Astrocyte of the spinal cord (primary cell): ENCODE measurements at regions not wholly inside any gene's neighbourhood (a gene's known extent, or its start where the extent isn't known, plus 50 kb on each side); places are given as distances from the start of the nearest gene placed in this dataset.
"Not testable (repeated sequence)": the region's sequence is repeated elsewhere in the genome, so short reads cannot be mapped to it uniquely, and the experiment has no call there.

Experiments used
- DNase-seq: peaks from one replicate; pipeline ENCODE4 v3.0.0; 2011; ENCODE audit warnings: low read depth, low spot score
- H3K4me3 ChIP-seq: 2 replicates; pipeline ENCODE4 v1.5.1; 2011; ENCODE audit warnings: low read depth, mild to moderate bottlenecking, low read length, moderate library complexity
- in situ Hi-C: cut with HindIII; loops from 2 replicates; pipeline ENCODE4 v1.10.0; 2017; ENCODE audit warnings: low sequenced_read_pairs
- TF ChIP-seq, protein P1 (sequence below): IDR thresholded peaks from 2 replicates; pipeline ENCODE4 v1.5.1; 2012; ENCODE audit warnings: low read depth, mild to moderate bottlenecking, low read length, inconsistent platforms

DNA sequence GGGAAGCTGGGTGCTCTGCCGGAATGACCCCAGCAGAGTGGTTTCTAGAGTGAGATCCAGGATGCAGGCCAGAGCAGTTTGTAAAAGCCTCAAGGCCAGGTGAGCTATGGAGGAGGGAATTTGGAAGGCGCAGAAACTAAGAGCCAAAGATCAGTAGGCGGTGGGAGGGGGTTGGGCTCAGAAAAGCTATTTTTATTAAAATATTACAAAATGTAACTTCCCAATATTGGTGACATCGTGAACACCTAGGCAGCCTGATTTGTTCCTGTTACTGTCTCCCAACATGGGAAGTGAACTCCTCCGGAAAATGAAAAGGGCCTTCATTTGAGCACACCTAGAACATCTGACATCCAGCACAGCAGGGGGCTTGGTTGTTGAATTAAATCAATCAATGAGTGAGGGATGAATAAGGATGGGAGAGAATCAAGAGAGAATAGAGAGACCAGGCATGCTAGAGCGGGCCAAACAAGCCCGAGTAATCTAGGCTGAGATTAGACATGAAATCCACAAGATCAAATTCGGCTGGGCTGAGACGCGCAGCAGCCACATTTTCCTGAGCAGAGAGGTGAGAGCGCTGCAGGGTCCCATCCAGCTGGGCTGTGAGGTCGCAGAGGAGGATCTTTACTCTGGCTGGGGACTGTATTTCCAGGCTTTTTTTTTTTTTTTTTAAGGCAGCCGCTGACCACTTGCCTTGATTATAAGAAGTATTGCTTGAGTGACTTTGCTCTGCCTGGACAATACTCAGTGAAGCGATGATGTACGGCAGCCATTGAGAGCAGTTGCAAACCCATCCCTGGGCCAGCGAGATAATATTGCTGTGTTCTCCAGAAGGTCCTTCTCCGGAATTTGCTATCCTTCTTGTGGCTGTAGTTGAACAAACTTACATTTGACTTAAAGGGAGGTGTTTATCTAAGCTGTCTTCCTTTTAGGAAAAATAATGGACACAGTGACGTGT lies 178.0 kb upstream of the KL start:
- TF ChIP-seq, protein P1, sequence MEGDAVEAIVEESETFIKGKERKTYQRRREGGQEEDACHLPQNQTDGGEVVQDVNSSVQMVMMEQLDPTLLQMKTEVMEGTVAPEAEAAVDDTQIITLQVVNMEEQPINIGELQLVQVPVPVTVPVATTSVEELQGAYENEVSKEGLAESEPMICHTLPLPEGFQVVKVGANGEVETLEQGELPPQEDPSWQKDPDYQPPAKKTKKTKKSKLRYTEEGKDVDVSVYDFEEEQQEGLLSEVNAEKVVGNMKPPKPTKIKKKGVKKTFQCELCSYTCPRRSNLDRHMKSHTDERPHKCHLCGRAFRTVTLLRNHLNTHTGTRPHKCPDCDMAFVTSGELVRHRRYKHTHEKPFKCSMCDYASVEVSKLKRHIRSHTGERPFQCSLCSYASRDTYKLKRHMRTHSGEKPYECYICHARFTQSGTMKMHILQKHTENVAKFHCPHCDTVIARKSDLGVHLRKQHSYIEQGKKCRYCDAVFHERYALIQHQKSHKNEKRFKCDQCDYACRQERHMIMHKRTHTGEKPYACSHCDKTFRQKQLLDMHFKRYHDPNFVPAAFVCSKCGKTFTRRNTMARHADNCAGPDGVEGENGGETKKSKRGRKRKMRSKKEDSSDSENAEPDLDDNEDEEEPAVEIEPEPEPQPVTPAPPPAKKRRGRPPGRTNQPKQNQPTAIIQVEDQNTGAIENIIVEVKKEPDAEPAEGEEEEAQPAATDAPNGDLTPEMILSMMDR, result no peak
- in situ Hi-C loops, result no loop called here
- no peak overlapping the region for H3K4me3 ChIP-seq
- no peak for DNase-seq

DNA sequence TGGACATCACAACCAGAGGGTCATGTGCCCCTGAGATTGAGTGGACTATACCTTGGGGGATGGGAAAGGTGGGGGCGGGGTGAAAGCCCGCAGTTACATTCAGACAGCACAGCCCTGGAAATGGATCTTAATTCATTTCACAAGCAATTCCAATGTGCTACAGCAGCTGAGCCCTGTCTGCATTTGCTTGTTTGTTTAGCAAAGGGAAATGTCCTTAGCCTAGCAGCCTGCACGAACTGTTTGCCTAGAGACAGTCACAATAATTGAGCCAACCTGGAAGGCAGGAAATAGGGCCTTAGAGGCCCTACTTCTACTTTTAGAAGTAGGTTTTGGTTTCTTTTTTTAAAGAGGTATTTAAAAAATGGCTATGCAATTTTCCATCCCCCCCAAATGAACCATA lies 177.3 kb upstream of the KL start:
- TF ChIP-seq, protein P1, result no peak
- DNase-seq, result peak; percentile 53
- in situ Hi-C loops, result no loop called here
- H3K4me3 ChIP-seq, result no peak overlapping the region

DNA sequence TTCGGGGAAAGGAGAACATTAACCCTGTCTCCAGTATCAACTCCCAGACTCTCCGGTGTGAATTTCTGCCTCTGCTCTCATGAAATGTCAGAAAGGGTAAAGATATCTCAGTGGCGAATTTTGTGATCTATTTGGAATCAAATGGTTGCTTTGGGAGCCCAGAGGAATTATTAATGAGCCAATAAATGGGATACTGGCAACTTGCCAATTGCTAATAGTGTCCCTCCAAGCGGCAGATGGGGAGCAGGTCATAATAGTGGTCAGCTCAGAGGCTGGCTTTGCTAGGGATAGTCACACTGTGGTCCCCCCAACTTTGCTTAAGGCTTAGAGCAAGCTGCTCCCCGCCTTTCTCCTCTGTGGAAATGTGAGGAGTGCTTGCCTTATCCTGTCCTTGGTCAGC lies 176.1 kb upstream of the KL start:
- no peak overlapping the region for H3K4me3 ChIP-seq
- TF ChIP-seq, protein P1, result no peak
- in situ Hi-C loops, result no loop called here
- no peak for DNase-seq

DNA sequence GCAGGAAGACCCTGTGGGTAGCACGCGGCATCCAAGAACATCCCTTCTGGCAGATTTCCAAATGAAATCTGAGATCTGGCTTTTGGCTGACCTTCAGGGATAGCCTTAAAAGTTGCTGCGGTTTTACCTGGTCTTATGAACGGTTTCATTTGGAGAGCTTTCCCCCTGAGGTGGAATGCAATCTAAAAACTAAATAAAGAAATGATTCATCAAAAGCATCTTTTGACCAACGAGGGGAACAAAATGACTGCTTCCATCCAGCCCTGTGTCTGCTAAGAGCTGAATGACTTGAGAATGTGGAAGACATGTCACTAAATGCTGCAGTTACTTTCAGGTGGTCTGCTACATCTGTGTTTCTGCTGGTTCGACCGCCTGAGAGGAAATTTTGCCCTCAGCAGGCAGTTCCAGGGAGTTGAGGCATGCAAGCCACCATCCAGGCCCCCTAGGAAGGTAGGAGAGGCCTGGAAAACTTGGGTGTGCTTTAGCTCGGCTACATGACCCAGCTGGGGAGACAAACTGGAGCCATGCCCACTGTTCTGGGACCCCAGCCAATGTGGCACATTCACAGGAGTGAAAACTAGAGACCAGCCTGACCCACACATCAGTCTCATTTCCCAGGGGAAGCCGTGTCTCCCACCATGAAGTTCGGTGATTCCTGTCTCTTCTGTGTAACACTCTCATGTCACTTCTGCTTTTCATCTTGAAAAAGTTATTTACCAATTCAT lies 175.1 kb upstream of the KL start:
- TF ChIP-seq, protein P1, result no peak
- no peak for DNase-seq
- no peak overlapping the region for H3K4me3 ChIP-seq
- in situ Hi-C loops, result no loop called here

DNA sequence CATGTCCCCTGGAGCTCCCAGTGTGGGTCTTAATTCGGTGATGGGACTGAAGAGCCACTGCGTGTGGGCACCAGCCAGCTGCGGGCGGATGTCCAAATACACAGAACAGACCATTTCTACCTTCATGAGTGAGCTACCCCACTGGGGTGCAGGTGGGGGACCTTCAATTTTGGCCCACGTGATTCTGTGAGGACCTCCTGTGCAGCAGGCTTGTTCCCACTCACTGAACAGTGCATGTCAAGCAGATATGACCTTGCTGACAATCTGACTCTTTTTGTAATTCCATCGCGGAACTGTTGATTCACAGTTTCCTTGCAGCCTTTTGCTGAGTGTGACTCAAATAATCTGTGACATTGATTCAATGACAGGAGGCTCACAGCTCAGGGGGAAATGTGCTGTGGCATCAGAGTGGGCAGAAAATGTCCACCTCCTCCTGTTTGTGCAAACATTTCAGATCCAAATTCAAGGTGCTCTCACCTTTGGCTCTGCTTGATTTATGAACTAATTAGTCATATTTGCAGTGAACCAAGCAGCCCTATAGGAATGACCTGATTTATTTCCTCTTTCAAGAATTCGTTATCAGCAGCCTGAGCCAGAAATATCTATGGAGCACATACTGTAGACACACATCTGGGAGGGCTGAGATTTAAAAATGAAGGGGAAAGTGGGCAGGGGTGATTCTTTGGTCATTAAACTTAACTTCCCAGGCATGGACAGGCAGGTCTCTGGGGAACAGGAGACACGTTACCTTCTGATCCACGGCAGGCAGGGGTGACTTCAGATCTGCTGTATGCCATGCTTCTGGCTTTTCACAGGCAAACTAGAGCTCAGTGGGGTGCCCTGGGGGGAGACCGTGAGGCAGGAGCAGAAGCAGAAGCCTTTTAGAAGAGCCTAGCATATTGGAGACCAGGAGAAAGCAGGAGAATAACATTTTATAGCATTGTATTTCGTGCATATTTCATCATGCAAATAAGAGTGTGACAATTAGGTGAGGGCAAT lies 170.0 kb upstream of the KL start:
- DNase-seq, result no peak
- TF ChIP-seq, protein P1, result no peak
- no peak overlapping the region for H3K4me3 ChIP-seq
- in situ Hi-C loops, result no loop called here

DNA sequence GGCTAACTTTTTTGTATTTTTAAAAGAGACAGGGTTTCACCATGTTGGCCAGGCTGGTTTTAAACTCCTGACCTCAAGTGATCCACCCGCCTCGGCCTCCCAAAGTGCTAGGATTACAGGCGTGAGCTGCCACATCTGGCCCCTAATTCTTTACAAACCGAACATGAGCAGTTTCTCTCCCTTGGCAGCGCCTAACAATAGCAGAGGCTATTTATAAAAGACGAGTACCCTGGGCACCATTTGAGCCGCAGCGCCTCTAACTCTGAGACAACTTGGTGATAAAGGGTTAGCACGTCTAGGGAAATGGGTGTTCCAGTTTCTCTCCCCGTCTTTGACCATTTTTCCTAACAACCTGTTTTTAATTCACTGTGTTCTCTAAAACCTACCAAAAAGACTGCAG lies 168.2 kb upstream of the KL start:
- H3K4me3 ChIP-seq, DNase-seq, in situ Hi-C loops: not testable (repeated sequence)
